ENCODE measurements at regions not wholly inside any gene's neighbourhood (a gene's known extent, or its start where the extent isn't known, plus 50 kb on each side); places are given as distances from the start of the nearest gene placed in this dataset.

DNA sequence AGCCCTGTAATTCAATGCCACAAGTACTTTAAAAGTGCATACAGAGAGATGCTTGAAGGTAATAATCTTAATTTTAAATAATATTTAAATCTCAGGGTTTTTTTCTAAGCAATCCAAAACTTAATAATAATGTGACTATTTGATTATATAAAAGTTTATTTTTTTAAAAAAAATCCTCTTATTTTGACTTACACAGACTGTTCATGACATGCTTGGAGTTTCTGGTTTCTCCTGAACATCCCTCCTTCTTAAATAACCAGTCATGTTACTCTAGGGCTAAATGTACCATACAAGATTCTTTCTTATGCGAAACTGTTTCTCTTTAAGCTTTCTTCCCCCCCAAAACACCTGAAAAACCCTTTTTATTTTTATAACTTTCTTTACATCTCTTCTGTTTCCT lies 58.2 kb upstream of the SLC2A13 start:
- no peak overlapping the region for H3K4me3 Mint-ChIP-seq
- WGBS (ENCODE audit: insufficient coverage): no CpG with 5 or more reads among the region's 1 CpG

DNA sequence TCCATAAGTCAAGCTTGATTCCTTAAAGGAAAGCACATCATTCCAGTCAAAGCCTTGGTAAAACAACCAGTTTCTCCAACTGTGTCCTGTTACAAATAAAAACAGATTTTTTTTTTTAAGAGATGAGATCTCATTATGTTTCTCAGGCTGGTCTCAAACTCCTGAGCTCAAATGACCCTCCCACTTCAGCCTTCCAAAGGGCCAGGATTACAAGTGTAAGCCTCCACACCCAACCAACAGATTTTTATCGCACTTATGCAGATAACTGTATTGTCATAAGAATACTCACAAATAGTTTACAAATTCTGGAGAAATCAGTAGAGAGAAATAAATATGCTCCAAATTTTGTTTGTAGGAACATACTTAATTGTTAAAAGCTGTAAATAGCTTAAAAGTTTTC lies 56.2 kb upstream of the SLC2A13 start:
- H3K4me2 ChIP-seq (replicated peaks; ENCODE audit: low read depth, low read length, poor library complexity, severe bottlenecking): no peak overlapping the region
- H3K4me1 ChIP-seq (ENCODE audit: control insufficient read depth in 2 of 2, insufficient read depth in 2 of 2, low read length in 2 of 2): peaks cover 15 to 19% of the 10 kb centered on the region in 2 donors
- WGBS (ENCODE audit: insufficient coverage): no CpG with 5 or more reads among the region's 1 CpG
- intact Hi-C loops (cut with micrococcal nuclease): no loop called here
- no peaks in the 10 kb centered on the region for H3K36me3 ChIP-seq (replicated peaks in 1 of 2; ENCODE audit: control extremely low read depth in 1 of 2, control insufficient read depth in 1 of 2, extremely low read depth in 1 of 2, insufficient read depth in 2 of 2, low read length in 1 of 2)
- H3K27me3 ChIP-seq (replicated peaks in 1 of 4; ENCODE audit: control extremely low read depth in 1 of 4, control insufficient read depth in 3 of 4, insufficient read depth in 4 of 4, low read length in 3 of 4): no peaks in the 10 kb centered on the region
- no peak overlapping the region for H2AFZ ChIP-seq (ENCODE audit: insufficient read depth, low read depth, low read length, poor library complexity, severe bottlenecking)
- H3K9me3 ChIP-seq (ENCODE audit: control extremely low read depth in 1 of 3, control insufficient read depth in 2 of 3, insufficient read depth in 1 of 3, low read length in 2 of 3): peaks cover 5 to 18% (median 5%) of the 10 kb centered on the region in 3 donors
- ChIA-PET CTCF (interaction anchor here (1.3 to 2.1 kb wide), 4 partner anchors 9 to 152 kb away, joined by 3 to 5 read pairs (median 4); no protein-coding TSS in a partner anchor), POLR2A (interaction anchor here (0.6 kb wide), 1 partner anchor 88 kb away, joined by 3 read pairs; no protein-coding TSS in a partner anchor)
- H3K4me3 ChIP-seq (ENCODE audit: control extremely low read depth in 1 of 5, extremely low read depth in 1 of 5, insufficient read depth in 1 of 5, low read depth in 2 of 5, low read length in 4 of 5): no peak overlapping the region
- H4K20me1 ChIP-seq (ENCODE audit: control insufficient read depth, insufficient read depth, low read length, poor library complexity, severe bottlenecking): no peaks in the 10 kb centered on the region
- no peak overlapping the region for H3K27ac ChIP-seq (ENCODE audit: low read length in 2 of 2)
- Mint-ChIP-seq H3K27ac (no peak overlapping the region), H3K4me3 (no peak overlapping the region), H3K9me3 (ENCODE audit: insufficient read depth) (peaks cover 5% of the 10 kb centered on the region), H3K4me1 (peaks cover 20% of the 10 kb centered on the region), H3K27me3 (no peaks in the 10 kb centered on the region)
- ATAC-seq (ENCODE audit: low read depth) (no peak), DNase-seq (no peak)
- H3K79me2 ChIP-seq (ENCODE audit: control insufficient read depth, insufficient read depth, low read length): no peaks in the 10 kb centered on the region
- H3K9ac ChIP-seq (ENCODE audit: low read length): no peak overlapping the region
- TF ChIP-seq, protein P1, sequence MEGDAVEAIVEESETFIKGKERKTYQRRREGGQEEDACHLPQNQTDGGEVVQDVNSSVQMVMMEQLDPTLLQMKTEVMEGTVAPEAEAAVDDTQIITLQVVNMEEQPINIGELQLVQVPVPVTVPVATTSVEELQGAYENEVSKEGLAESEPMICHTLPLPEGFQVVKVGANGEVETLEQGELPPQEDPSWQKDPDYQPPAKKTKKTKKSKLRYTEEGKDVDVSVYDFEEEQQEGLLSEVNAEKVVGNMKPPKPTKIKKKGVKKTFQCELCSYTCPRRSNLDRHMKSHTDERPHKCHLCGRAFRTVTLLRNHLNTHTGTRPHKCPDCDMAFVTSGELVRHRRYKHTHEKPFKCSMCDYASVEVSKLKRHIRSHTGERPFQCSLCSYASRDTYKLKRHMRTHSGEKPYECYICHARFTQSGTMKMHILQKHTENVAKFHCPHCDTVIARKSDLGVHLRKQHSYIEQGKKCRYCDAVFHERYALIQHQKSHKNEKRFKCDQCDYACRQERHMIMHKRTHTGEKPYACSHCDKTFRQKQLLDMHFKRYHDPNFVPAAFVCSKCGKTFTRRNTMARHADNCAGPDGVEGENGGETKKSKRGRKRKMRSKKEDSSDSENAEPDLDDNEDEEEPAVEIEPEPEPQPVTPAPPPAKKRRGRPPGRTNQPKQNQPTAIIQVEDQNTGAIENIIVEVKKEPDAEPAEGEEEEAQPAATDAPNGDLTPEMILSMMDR (IDR thresholded peaks at IDR 0.05): no peak
- TF ChIP-seq EZH2 (IDR thresholded peaks at IDR 0.05; ENCODE audit: borderline replicate concordance, insufficient read depth, low read depth, low read length, poor library complexity, severe bottlenecking): no peak

More for the DNA sequence above, 58.2 kb upstream of the SLC2A13 start:
- POLR2A ChIA-PET: interaction anchor here (0.6 kb wide), 1 partner anchor 28 kb away, joined by 4 read pairs; no protein-coding TSS in a partner anchor
- peaks cover 5% of the 10 kb centered on the region for H3K9me3 Mint-ChIP-seq (ENCODE audit: insufficient read depth)
- H3K4me1 ChIP-seq (ENCODE audit: control insufficient read depth in 2 of 2, insufficient read depth in 2 of 2, low read length in 2 of 2): peaks cover 8 to 10% of the 10 kb centered on the region in 2 donors
- no peaks in the 10 kb centered on the region for H3K27me3 Mint-ChIP-seq
- H3K27ac Mint-ChIP-seq: no peak overlapping the region
- intact Hi-C loops (cut with micrococcal nuclease): no loop called here
- no peak overlapping the region for H3K4me2 ChIP-seq (replicated peaks; ENCODE audit: low read depth, low read length, poor library complexity, severe bottlenecking)
- no peak overlapping the region for H2AFZ ChIP-seq (ENCODE audit: insufficient read depth, low read depth, low read length, poor library complexity, severe bottlenecking)
- no peaks in the 10 kb centered on the region for H3K79me2 ChIP-seq (ENCODE audit: control insufficient read depth, insufficient read depth, low read length)
- H4K20me1 ChIP-seq (ENCODE audit: control insufficient read depth, insufficient read depth, low read length, poor library complexity, severe bottlenecking): no peaks in the 10 kb centered on the region
- no peak overlapping the region for H3K9ac ChIP-seq (ENCODE audit: low read length)
- DNase-seq: no peak
- H3K4me3 ChIP-seq (ENCODE audit: control extremely low read depth in 1 of 5, extremely low read depth in 1 of 5, insufficient read depth in 1 of 5, low read depth in 2 of 5, low read length in 4 of 5): no peak overlapping the region
- no peaks in the 10 kb centered on the region for H3K27me3 ChIP-seq (replicated peaks in 1 of 4; ENCODE audit: control extremely low read depth in 1 of 4, control insufficient read depth in 3 of 4, insufficient read depth in 4 of 4, low read length in 3 of 4)
- CTCF ChIA-PET: no interaction called here
- no peaks in the 10 kb centered on the region for H3K36me3 ChIP-seq (replicated peaks in 1 of 2; ENCODE audit: control extremely low read depth in 1 of 2, control insufficient read depth in 1 of 2, extremely low read depth in 1 of 2, insufficient read depth in 2 of 2, low read length in 1 of 2)
- no peak for TF ChIP-seq EZH2 (IDR thresholded peaks at IDR 0.05; ENCODE audit: borderline replicate concordance, insufficient read depth, low read depth, low read length, poor library complexity, severe bottlenecking)
- TF ChIP-seq, protein P1 (IDR thresholded peaks at IDR 0.05): no peak
- peaks cover 5 to 18% (median 5%) of the 10 kb centered on the region in 3 donors for H3K9me3 ChIP-seq (ENCODE audit: control extremely low read depth in 1 of 3, control insufficient read depth in 2 of 3, insufficient read depth in 1 of 3, low read length in 2 of 3)
- H3K27ac ChIP-seq (ENCODE audit: low read length in 2 of 2): no peak overlapping the region
- no peak for ATAC-seq (ENCODE audit: low read depth)
- peaks cover 14% of the 10 kb centered on the region for H3K4me1 Mint-ChIP-seq
